ENCODE measurements at regions not wholly inside any gene's neighbourhood (a gene's known extent, or its start where the extent isn't known, plus 50 kb on each side); places are given as distances from the start of the nearest gene placed in this dataset.
"Not testable (repeated sequence)": the region's sequence is repeated elsewhere in the genome, so short reads cannot be mapped to it uniquely, and the experiment has no call there.

- H3K27ac ChIP-seq: no peak overlapping the region
- no peak for DNase-seq
- WGBS, 2 donors: 87 to 90% methylated on average over 14 to 16 of the region's 31 CpGs
Measured at GRCh38 chr11:71170624-71171423, 81.6 kb downstream of the SHANK2 start.

GRCh38 chr11:71169313-71169712 lies 83.1 kb downstream of the SHANK2 start:
- Histone ChIP-seq H3K4me3 (no peak overlapping the region), H3K9me3 (no peaks in the 10 kb centered on the region), H3K4me1 (no peaks in the 10 kb centered on the region), H3K27me3 (peaks cover 0 to 20% (median 0%) of the 10 kb centered on the region in 4 donors), H3K36me3 (no peaks in the 10 kb centered on the region), H3K27ac (no peak overlapping the region)
- WGBS, 2 donors: 71 to 88% methylated on average over 8 of the region's 8 CpGs
- TF ChIP-seq CTCF (IDR thresholded peaks at IDR 0.05): no peak
- TF ChIP-seq POLR2A (IDR thresholded peaks at IDR 0.05): no peak
- intact Hi-C loops (cut with DNase I): no loop called here
- no peak for DNase-seq

More at GRCh38 chr11:71170624-71171423, 81.6 kb downstream of the SHANK2 start:
- Histone ChIP-seq H3K4me3 (no peak overlapping the region), H3K27me3 (peaks cover 0 to 24% (median 0%) of the 10 kb centered on the region in 4 donors), H3K4me1 (no peaks in the 10 kb centered on the region), H3K36me3 (no peaks in the 10 kb centered on the region), H3K9me3 (peaks cover 0 to 3% (median 0%) of the 10 kb centered on the region in 3 donors)
- TF ChIP-seq CTCF (IDR thresholded peaks at IDR 0.05) (no peak), POLR2A (IDR thresholded peaks at IDR 0.05) (no peak)
- intact Hi-C loops (cut with DNase I): no loop called here

GRCh38 chr11:71167814-71168213 lies 84.6 kb downstream of the SHANK2 start:
- H3K4me1 ChIP-seq; intact Hi-C loops (cut with DNase I); H3K4me3 ChIP-seq; DNase-seq; H3K27ac ChIP-seq; H3K36me3 ChIP-seq; H3K9me3 ChIP-seq: not testable (repeated sequence)
- peaks cover 0 to 12% (median 0%) of the 10 kb centered on the region in 4 donors for H3K27me3 ChIP-seq
- WGBS, 2 donors: no CpG with 5 or more reads among the region's 31 CpGs

- Histone ChIP-seq H3K27me3 (peaks cover 0 to 4% (median 0%) of the 10 kb centered on the region in 4 donors), H3K9me3 (no peaks in the 10 kb centered on the region), H3K27ac (no peak overlapping the region), H3K36me3 (no peaks in the 10 kb centered on the region), H3K4me1 (no peaks in the 10 kb centered on the region), H3K4me3 (no peak overlapping the region)
- intact Hi-C loops (cut with DNase I): no loop called here
- 91 to 94% methylated on average over 5 to 7 of the region's 12 CpGs for WGBS, 2 donors
- no peak for DNase-seq
- no peak for TF ChIP-seq CTCF (IDR thresholded peaks at IDR 0.05)
- no peak for TF ChIP-seq POLR2A (IDR thresholded peaks at IDR 0.05)
Measured at GRCh38 chr11:71165771-71166170, 86.6 kb downstream of the SHANK2 start.

GRCh38 chr11:71164621-71165020 lies 87.8 kb downstream of the SHANK2 start:
- no peak overlapping the region for H3K4me3 ChIP-seq
- H3K27me3 ChIP-seq: no peaks in the 10 kb centered on the region
- WGBS, 2 donors: 85 to 98% methylated on average over 6 to 7 of the region's 7 CpGs
- H3K4me1 ChIP-seq: no peaks in the 10 kb centered on the region
- intact Hi-C loops (cut with DNase I): no loop called here
- DNase-seq: no peak
- H3K36me3 ChIP-seq: no peaks in the 10 kb centered on the region
- H3K9me3 ChIP-seq: no peaks in the 10 kb centered on the region
- TF ChIP-seq POLR2A (IDR thresholded peaks at IDR 0.05): no peak
- TF ChIP-seq CTCF (IDR thresholded peaks at IDR 0.05): no peak
- H3K27ac ChIP-seq: no peak overlapping the region
